HG02588 (cell line): ENCODE measurements at regions not wholly inside any gene's neighbourhood (a gene's known extent, or its start where the extent isn't known, plus 50 kb on each side); places are given as distances from the start of the nearest gene placed in this dataset.

Experiments
- ATAC-seq: cut with Tn5 transposase; IDR thresholded peaks from one replicate; pipeline ENCODE4 v1.9.1; 2021; ENCODE audit warnings: mild to moderate bottlenecking, moderate library complexity; ENCODE audit not compliant: unreplicated experiment

- no peak for ATAC-seq
These were observed 195.3 kb downstream of the PTEN start for GRCh38 chr10:88058750-88059149.

- no peak for ATAC-seq
These were observed 195.8 kb downstream of the PTEN start for GRCh38 chr10:88059190-88059589.

GRCh38 chr10:88060762-88061161, 197.3 kb downstream of the PTEN start:
- no peak for ATAC-seq

GRCh38 chr10:88062385-88062784, 199.0 kb downstream of the PTEN start:
- no peak for ATAC-seq

GRCh38 chr10:88062798-88063472, 199.5 kb downstream of the PTEN start:
- no peak for ATAC-seq

- no peak for ATAC-seq
These were observed 200.6 kb downstream of the PTEN start for GRCh38 chr10:88063861-88064557.

GRCh38 chr10:88064608-88065382, 201.4 kb downstream of the PTEN start:
- peak; percentile 56 for ATAC-seq

- ATAC-seq = peak; percentile 26
These were observed 202.1 kb downstream of the PTEN start for GRCh38 chr10:88065383-88066049.

GRCh38 chr10:88066319-88066718, 202.9 kb downstream of the PTEN start:
- no peak for ATAC-seq

- no peak for ATAC-seq
These were observed 203.5 kb downstream of the PTEN start for GRCh38 chr10:88066876-88067275.

- no peak for ATAC-seq
These were observed 204.3 kb downstream of the PTEN start for GRCh38 chr10:88067737-88068136.

GRCh38 chr10:88069338-88069737, 205.9 kb downstream of the PTEN start:
- ATAC-seq = no peak

GRCh38 chr10:88070080-88070880, 206.9 kb downstream of the PTEN start:
- peak; percentile 49 for ATAC-seq

GRCh38 chr10:88071879-88072278, 208.5 kb downstream of the PTEN start:
- ATAC-seq = no peak

- ATAC-seq = no peak
These were observed 210.3 kb downstream of the PTEN start for GRCh38 chr10:88073682-88074081.

GRCh38 chr10:88074971-88075370, 211.5 kb downstream of the PTEN start:
- ATAC-seq = no peak

GRCh38 chr10:88076027-88076880, 212.8 kb downstream of the PTEN start:
- peak; percentile 47 for ATAC-seq

- ATAC-seq = no peak
These were observed 214.6 kb downstream of the PTEN start for GRCh38 chr10:88077977-88078376.

- ATAC-seq = peak; percentile 60
These were observed 216.8 kb downstream of the PTEN start for GRCh38 chr10:88080213-88080612.
